WERI-Rb-1 (cell line): ENCODE measurements at regions not wholly inside any gene's neighbourhood (a gene's known extent, or its start where the extent isn't known, plus 50 kb on each side); places are given as distances from the start of the nearest gene placed in this dataset.

Experiments
- DNase-seq: peaks from one replicate; pipeline ENCODE4 v3.0.0-alpha.2; 2020
- H3K27ac ChIP-seq: fragments of 250-450 bp; sonication (Bioruptor Pico); 2 replicates; pipeline ENCODE4 v1.5.1; 2020; ENCODE audit warnings: mild to moderate bottlenecking, moderate library complexity
- H3K27me3 ChIP-seq: fragments of 250-450 bp; sonication (Bioruptor Pico); 2 replicates; pipeline ENCODE4 v1.5.1; 2021; ENCODE audit warnings: mild to moderate bottlenecking, low read depth, moderate library complexity; ENCODE audit not compliant: insufficient read depth, severe bottlenecking
- H3K36me3 ChIP-seq: fragments of 250-450 bp; sonication (Bioruptor Pico); 2 replicates; pipeline ENCODE4 v1.5.1; 2020; ENCODE audit warnings: mild to moderate bottlenecking, moderate library complexity
- H3K4me3 ChIP-seq: 2 replicates; pipeline ENCODE4 v1.5.1; 2011; ENCODE audit warnings: low read depth, mild to moderate bottlenecking, control low read depth, low read length
- H3K9me3 ChIP-seq: fragments of 250-450 bp; sonication (Bioruptor Pico); 2 replicates; pipeline ENCODE4 v1.5.1; 2021; ENCODE audit warnings: mild to moderate bottlenecking, moderate library complexity; ENCODE audit not compliant: severe bottlenecking
- CTCF ChIP-seq: IDR thresholded peaks from 2 replicates; pipeline ENCODE4 v1.5.1; 2011; ENCODE audit warnings: low read depth, mild to moderate bottlenecking, control low read depth, inconsistent platforms, low read length

DNA sequence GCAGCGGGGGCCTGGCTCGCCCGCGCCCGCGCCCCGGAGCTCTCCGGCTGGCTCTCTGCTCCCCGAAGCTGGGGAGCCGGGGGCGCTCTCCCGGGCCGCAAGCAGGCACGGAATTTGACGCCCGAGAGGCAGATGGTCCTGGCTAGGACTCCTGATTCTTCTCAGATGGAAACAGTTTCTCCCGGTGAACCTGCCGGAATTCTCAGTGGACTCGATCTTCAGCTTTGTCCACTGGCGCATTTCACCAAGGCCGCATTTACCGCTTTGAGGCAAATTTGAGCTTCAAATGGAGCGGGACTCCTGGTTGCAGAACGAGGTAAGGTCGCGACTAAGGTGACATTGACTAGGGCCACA lies 305.7 kb upstream of the KCNN2 start:
- Histone ChIP-seq H3K4me3 (peak overlapping the region; percentile 41), H3K9me3 (peaks cover 5% of the 10 kb centered on the region), H3K27me3 (peaks cover 25% of the 10 kb centered on the region), H3K27ac (no peak overlapping the region), H3K36me3 (no peaks in the 10 kb centered on the region)
- no peak for DNase-seq
- TF ChIP-seq CTCF = no peak

- Histone ChIP-seq H3K4me3 (no peak overlapping the region), H3K36me3 (no peaks in the 10 kb centered on the region), H3K27ac (no peak overlapping the region), H3K9me3 (peaks cover 4% of the 10 kb centered on the region), H3K27me3 (peaks cover 12% of the 10 kb centered on the region)
- no peak for DNase-seq
- no peak for TF ChIP-seq CTCF
These were observed 301.0 kb upstream of the KCNN2 start for GRCh38 chr5:114060866-114061265.

- TF ChIP-seq CTCF = no peak
- H3K36me3 ChIP-seq = no peaks in the 10 kb centered on the region
- no peak overlapping the region for H3K4me3 ChIP-seq
- no peak for DNase-seq
- no peaks in the 10 kb centered on the region for H3K9me3 ChIP-seq
- no peak overlapping the region for H3K27ac ChIP-seq
- peaks cover 3% of the 10 kb centered on the region for H3K27me3 ChIP-seq
These were observed 298.7 kb upstream of the KCNN2 start for GRCh38 chr5:114062932-114063867.

DNA sequence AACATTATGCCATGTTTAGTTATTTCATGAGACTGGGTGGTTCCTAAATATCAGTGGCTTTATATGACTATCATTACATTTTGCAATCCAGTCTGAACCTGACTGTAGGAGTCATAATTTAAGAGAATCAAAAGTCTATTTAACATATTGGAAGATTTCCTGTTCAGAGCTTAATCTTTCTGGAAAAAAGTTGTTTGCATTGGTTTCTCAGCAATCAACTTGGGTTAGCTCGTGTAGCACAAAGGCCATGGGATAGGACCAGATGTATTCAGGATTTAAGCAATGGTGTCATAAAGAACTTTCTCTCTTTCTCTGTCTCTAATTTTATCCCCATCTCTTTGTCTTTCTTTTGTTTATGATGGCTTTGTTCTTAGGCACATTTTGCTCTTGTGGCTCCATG lies 296.0 kb upstream of the KCNN2 start:
- no peak for DNase-seq
- no peak for TF ChIP-seq CTCF
- Histone ChIP-seq H3K27ac (no peak overlapping the region), H3K4me3 (no peak overlapping the region), H3K27me3 (peaks cover 3% of the 10 kb centered on the region), H3K36me3 (no peaks in the 10 kb centered on the region), H3K9me3 (no peaks in the 10 kb centered on the region)

DNA sequence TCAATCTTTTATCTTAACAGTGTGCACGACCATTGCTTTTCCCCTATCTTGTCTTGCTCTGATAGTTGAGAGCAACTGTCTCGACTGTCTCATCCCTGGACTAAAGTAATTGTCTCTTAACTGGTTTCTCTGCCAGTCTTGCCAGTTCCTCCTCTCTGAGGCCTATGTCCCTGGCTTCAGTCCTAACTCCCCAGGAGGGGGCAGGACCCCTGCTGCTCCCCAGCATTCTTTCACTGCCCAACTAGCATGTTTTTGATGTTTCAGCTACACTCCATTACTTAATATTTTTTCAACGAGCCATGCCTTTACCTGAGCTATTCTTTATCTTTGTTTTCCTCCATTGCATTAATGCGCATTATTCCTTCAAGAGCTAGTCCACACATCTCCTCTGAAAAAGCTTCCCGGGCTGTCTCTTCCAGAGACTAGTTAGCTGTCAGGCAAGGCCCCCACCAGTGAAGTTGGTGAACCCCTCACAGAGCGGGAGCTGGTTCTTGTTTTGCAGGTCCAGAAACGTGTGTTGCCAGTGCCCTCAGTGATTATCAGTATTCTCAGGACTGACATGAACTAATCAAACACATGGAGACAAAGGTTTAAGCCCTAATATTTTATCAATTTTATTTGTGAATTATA lies 291.7 kb upstream of the KCNN2 start:
- H3K27me3 ChIP-seq = peaks cover 3% of the 10 kb centered on the region
- TF ChIP-seq CTCF = no peak
- DNase-seq = no peak
- no peaks in the 10 kb centered on the region for H3K9me3 ChIP-seq
- no peak overlapping the region for H3K27ac ChIP-seq
- no peak overlapping the region for H3K4me3 ChIP-seq
- no peaks in the 10 kb centered on the region for H3K36me3 ChIP-seq
